ENCODE measurements at regions not wholly inside any gene's neighbourhood (a gene's known extent, or its start where the extent isn't known, plus 50 kb on each side); places are given as distances from the start of the nearest gene placed in this dataset.
"Not testable (repeated sequence)": the region's sequence is repeated elsewhere in the genome, so short reads cannot be mapped to it uniquely, and the experiment has no call there.

GRCh38 chr1:213545181-213545580, 442.6 kb upstream of the PROX1 start:
- H3K36me3 ChIP-seq (ENCODE audit: control insufficient read depth, insufficient read depth, low read length); intact Hi-C loops (cut with micrococcal nuclease); H3K27me3 ChIP-seq (ENCODE audit: control insufficient read depth, insufficient read depth, low read length); H3K27ac ChIP-seq (ENCODE audit: insufficient read depth, low read length); H3K4ac ChIP-seq (ENCODE audit: low read depth, low read length); H4K20me1 ChIP-seq (ENCODE audit: insufficient read depth, low read length); H2AFZ ChIP-seq (replicated peaks; ENCODE audit: low read length, poor library complexity); H2BK15ac ChIP-seq (ENCODE audit: low read depth, low read length); H4K91ac ChIP-seq (ENCODE audit: insufficient read depth, low read depth, low read length); POLR2A ChIA-PET (ENCODE audit: unreplicated experiment); H3K9me1 ChIP-seq (ENCODE audit: insufficient read depth, low read length); H4K5ac ChIP-seq (ENCODE audit: low read depth, low read length); H3K14ac ChIP-seq (replicated peaks; ENCODE audit: low read depth, low read length); H3K4me2 ChIP-seq (ENCODE audit: low read depth, low read length); H3K9ac ChIP-seq (ENCODE audit: low read depth, low read length); ATAC-seq (ENCODE audit: low read depth); H3K4me1 ChIP-seq (ENCODE audit: control insufficient read depth, insufficient read depth, low read length); in situ Hi-C loops (cut with MboI; ENCODE audit: low sequenced_read_pairs); DNase-seq; BruUV-seq (replicated peaks); H3K18ac ChIP-seq (ENCODE audit: low read depth, low read length); H3K56ac ChIP-seq (ENCODE audit: extremely low read depth, insufficient read depth, low read length); H3K79me1 ChIP-seq (ENCODE audit: low read depth in 1 of 2, low read length in 2 of 2); H2BK120ac ChIP-seq (ENCODE audit: low read depth, low read length); H3K4me3 ChIP-seq (ENCODE audit: insufficient read depth, low read depth, low read length); H3K23ac ChIP-seq (ENCODE audit: low read depth, low read length); H2BK5ac ChIP-seq (ENCODE audit: low read depth, low read length, poor library complexity, severe bottlenecking); H4K8ac ChIP-seq (ENCODE audit: low read depth in 2 of 2, low read length in 2 of 2); H2AK9ac ChIP-seq (replicated peaks; ENCODE audit: low read depth, low read length, poor library complexity); dilution Hi-C loops (cut with HindIII; ENCODE audit: low sequenced_read_pairs, unreplicated experiment); H2AK5ac ChIP-seq (ENCODE audit: low read depth, low read length); H2BK20ac ChIP-seq (ENCODE audit: low read depth, low read length): not testable (repeated sequence)
- WGBS, 2 experiments (ENCODE audit: extremely low coverage in 2 of 2, insufficient read length in 1 of 2) = no CpG with 5 or more reads among the region's 4 CpGs
- CTCF ChIA-PET = interaction anchor here (0.6 kb wide), 1 partner anchor 669 kb away, joined by 4 read pairs; no protein-coding TSS in a partner anchor
- H3K9me3 ChIP-seq (ENCODE audit: control insufficient read depth, insufficient read depth, low read length) = peaks cover 18% of the 10 kb centered on the region

Measured in IMR-90 (cell line).